A673 (cell line): ENCODE measurements at regions not wholly inside any gene's neighbourhood (a gene's known extent, or its start where the extent isn't known, plus 50 kb on each side); places are given as distances from the start of the nearest gene placed in this dataset.

ENCODE experiments used
- BruUV-seq: library from RNA; stranded (reverse); fragments of 400-500 nt; replicated peaks from 2 replicates; lab custom pipeline; 2021; lab: Mats Ljungman, UMichigan
- CTCF ChIA-PET: fragments of 300-600 bp; sonication (Branson Sonifier 250); formaldehyde crosslinking; loops from one replicate; lab custom pipeline; 2022; ENCODE audit warnings: antibody characterized with exemption; lab: Charles Lee
- POLR2A ChIA-PET: fragments of 300-600 bp; sonication (Branson Sonifier 250); formaldehyde crosslinking; loops from one replicate; lab custom pipeline; 2022; ENCODE audit warnings: antibody characterized with exemption; ENCODE audit not compliant: low non-redundant PET; lab: Charles Lee
- DNase-seq: peaks from one replicate; pipeline ENCODE4 v3.0.0-alpha.2; 2015; ENCODE audit warnings: low spot score
- H3K27ac ChIP-seq: fragments of 200-600 bp; sonication (generic); 2 replicates; pipeline ENCODE4 v1.5.1; 2016; ENCODE audit warnings: mixed run types, low read depth, mild to moderate bottlenecking, mixed read lengths, antibody characterized with exemption, low read length; ENCODE audit not compliant: poor library complexity, severe bottlenecking
- H3K27me3 ChIP-seq: fragments of 200-600 bp; sonication (generic); replicated peaks from 2 replicates; pipeline ENCODE4 v1.6.1; 2017; ENCODE audit warnings: mixed run types, low read depth, mild to moderate bottlenecking, mixed read lengths, antibody characterized with exemption, low read length; ENCODE audit not compliant: insufficient read depth, poor library complexity
- H3K36me3 ChIP-seq: fragments of 200-600 bp; sonication (generic); 2 replicates; pipeline ENCODE4 v1.6.1; 2016; ENCODE audit warnings: mixed run types, mild to moderate bottlenecking, mixed read lengths, antibody characterized with exemption, low read length; ENCODE audit not compliant: insufficient read depth, poor library complexity, severe bottlenecking
- H3K4me1 ChIP-seq: fragments of 200-600 bp; sonication (generic); 2 replicates; pipeline ENCODE4 v1.6.1; 2017; ENCODE audit warnings: mixed run types, mild to moderate bottlenecking, mixed read lengths, antibody characterized with exemption, low read length; ENCODE audit not compliant: insufficient read depth, poor library complexity, severe bottlenecking
- H3K4me3 ChIP-seq: fragments of 200-600 bp; sonication (generic); 2 replicates; pipeline ENCODE4 v1.5.1; 2016; ENCODE audit warnings: low read depth, mixed run types, mild to moderate bottlenecking, mixed read lengths, low read length; ENCODE audit not compliant: poor library complexity, severe bottlenecking
- H3K9me3 ChIP-seq: fragments of 200-600 bp; sonication (generic); 2 replicates; pipeline ENCODE4 v1.6.1; 2016; ENCODE audit warnings: mixed run types, low read depth, mild to moderate bottlenecking, mixed read lengths, antibody characterized with exemption, low read length; ENCODE audit not compliant: poor library complexity, severe bottlenecking
- EZH2 ChIP-seq: fragments of 200-600 bp; sonication (generic); IDR thresholded peaks from 2 replicates; pipeline ENCODE4 v1.6.1; 2017; ENCODE audit warnings: borderline replicate concordance, low read depth, mild to moderate bottlenecking, mixed read lengths, antibody characterized with exemption, low read length; ENCODE audit not compliant: poor library complexity, severe bottlenecking
- intact Hi-C: fragments of 100-400 bp; cut with micrococcal nuclease; formaldehyde crosslinking; loops from one replicate; pipeline ENCODE4 v1.10.0; 2022; ENCODE audit not compliant: unreplicated experiment
- TF ChIP-seq, protein P1 (sequence below): fragments of 300-800, 200-600 bp; sonication (generic); conservative IDR thresholded peaks from 2 replicates; pipeline ENCODE4 v1.5.1; 2017; ENCODE audit warnings: low read depth, mild to moderate bottlenecking, antibody characterized with exemption, low read length, moderate library complexity, mixed read lengths

DNA sequence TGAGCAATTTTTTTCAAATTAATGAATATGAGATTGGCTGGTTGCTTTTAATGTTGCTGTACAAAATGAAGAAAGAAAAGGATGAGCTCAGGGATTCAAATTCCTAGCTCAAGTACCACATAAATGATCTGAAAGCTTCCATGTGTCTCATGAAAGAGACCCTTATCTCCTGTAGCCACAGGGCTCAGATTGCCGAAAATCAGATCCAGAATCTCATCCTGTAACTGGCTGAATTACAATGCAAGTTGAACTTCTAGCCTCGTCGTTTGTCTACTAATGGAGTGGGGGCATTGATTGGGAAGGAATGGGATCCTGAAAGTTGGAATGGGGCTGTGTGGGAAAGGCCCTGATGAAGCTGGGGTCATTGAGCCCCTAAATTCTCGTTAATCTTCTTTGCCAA, 143.4 kb upstream of the ATP6AP2 start:
- Histone ChIP-seq H3K36me3 (no peaks in the 10 kb centered on the region), H3K27me3 (no peaks in the 10 kb centered on the region), H3K9me3 (no peaks in the 10 kb centered on the region), H3K4me1 (no peaks in the 10 kb centered on the region), H3K4me3 (no peak overlapping the region), H3K27ac (no peak overlapping the region)
- ChIA-PET POLR2A (no interaction called here), CTCF (no interaction called here)
- no TSS peak for BruUV-seq
- DNase-seq = no peak
- intact Hi-C loops = no loop called here
- no peak for TF ChIP-seq EZH2
- TF ChIP-seq, protein P1, sequence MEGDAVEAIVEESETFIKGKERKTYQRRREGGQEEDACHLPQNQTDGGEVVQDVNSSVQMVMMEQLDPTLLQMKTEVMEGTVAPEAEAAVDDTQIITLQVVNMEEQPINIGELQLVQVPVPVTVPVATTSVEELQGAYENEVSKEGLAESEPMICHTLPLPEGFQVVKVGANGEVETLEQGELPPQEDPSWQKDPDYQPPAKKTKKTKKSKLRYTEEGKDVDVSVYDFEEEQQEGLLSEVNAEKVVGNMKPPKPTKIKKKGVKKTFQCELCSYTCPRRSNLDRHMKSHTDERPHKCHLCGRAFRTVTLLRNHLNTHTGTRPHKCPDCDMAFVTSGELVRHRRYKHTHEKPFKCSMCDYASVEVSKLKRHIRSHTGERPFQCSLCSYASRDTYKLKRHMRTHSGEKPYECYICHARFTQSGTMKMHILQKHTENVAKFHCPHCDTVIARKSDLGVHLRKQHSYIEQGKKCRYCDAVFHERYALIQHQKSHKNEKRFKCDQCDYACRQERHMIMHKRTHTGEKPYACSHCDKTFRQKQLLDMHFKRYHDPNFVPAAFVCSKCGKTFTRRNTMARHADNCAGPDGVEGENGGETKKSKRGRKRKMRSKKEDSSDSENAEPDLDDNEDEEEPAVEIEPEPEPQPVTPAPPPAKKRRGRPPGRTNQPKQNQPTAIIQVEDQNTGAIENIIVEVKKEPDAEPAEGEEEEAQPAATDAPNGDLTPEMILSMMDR = no peak

DNA sequence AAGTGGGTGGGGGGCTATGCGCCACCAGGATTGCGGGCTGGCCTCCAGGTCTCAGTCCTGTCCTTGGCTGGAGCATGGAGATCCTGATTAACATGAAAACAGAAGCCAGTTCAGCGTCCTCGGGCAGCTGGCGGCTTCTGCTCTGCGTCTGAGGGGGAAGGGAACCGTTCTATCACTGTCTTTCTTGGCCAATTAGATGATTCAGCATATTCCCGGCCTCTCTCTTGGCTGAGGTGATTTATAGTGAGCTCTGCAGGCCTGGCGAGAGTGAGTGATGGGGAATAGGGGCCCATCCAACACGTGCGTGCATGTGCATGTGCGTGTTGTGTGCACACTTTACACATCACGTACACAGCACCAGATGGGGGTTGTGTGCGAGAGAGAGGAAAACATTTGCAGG, 145.8 kb upstream of the ATP6AP2 start:
- intact Hi-C loops = no loop called here
- POLR2A ChIA-PET = no interaction called here

DNA sequence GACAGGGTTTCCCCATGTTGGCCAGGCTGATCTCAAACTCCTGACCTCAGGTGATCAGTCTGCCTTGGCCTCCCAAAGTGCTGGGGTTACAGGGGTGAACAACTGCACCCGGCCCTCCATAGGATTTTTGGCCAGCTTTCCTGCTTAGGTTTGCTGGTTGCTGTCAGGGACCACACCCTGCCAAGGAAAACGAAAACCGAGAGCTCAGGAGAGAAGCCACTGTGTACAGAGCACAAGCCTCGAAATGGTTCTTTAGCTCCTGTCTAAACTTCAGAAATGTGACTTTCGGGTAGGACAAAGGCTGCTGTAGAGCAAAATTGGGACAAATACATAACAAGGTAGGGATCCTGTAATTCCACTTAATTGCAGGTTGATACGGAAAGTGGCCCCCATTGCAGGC, 146.3 kb upstream of the ATP6AP2 start:
- no peak for DNase-seq
- intact Hi-C loops = no loop called here
- TF ChIP-seq, protein P1 = no peak
- TF ChIP-seq EZH2 = no peak
- no TSS peak for BruUV-seq
- Histone ChIP-seq H3K4me3 (no peak overlapping the region), H3K4me1 (no peaks in the 10 kb centered on the region), H3K27me3 (no peaks in the 10 kb centered on the region), H3K9me3 (no peaks in the 10 kb centered on the region), H3K36me3 (no peaks in the 10 kb centered on the region), H3K27ac (no peak overlapping the region)
- ChIA-PET CTCF (no interaction called here), POLR2A (no interaction called here)

More for the DNA sequence above, 145.8 kb upstream of the ATP6AP2 start:
- Histone ChIP-seq H3K27me3 (no peaks in the 10 kb centered on the region), H3K4me1 (no peaks in the 10 kb centered on the region), H3K9me3 (no peaks in the 10 kb centered on the region), H3K4me3 (no peak overlapping the region), H3K27ac (no peak overlapping the region), H3K36me3 (no peaks in the 10 kb centered on the region)
- peak; percentile 40 for DNase-seq
- CTCF ChIA-PET = interaction anchor here (0.6 kb wide), 2 partner anchors 30 to 41 kb away, joined by 4 to 8 read pairs; no protein-coding TSS in a partner anchor
- no peak for TF ChIP-seq EZH2
- TF ChIP-seq, protein P1 = no peak
- BruUV-seq = no TSS peak
